GM21619 (cell line): ENCODE measurements at regions not wholly inside any gene's neighbourhood (a gene's known extent, or its start where the extent isn't known, plus 50 kb on each side); places are given as distances from the start of the nearest gene placed in this dataset.

Experiments used
- ATAC-seq: cut with Tn5 transposase; IDR thresholded peaks from one replicate; pipeline ENCODE4 v1.9.1; 2021; ENCODE audit not compliant: unreplicated experiment

- ATAC-seq = no peak
Measured at GRCh38 chr2:76270096-76270710, 559.5 kb upstream of the GCFC2 start.

- ATAC-seq = no peak
Measured at GRCh38 chr2:76268902-76269620, 558.3 kb upstream of the GCFC2 start.

- no peak for ATAC-seq
Measured at GRCh38 chr2:76268484-76268883, 557.8 kb upstream of the GCFC2 start.

- ATAC-seq = no peak
Measured at GRCh38 chr2:76257802-76258201, 547.1 kb upstream of the GCFC2 start.

- ATAC-seq = no peak
Measured at GRCh38 chr2:76256458-76257088, 545.9 kb upstream of the GCFC2 start.

GRCh38 chr2:76252704-76253103 lies 542.0 kb upstream of the GCFC2 start:
- no peak for ATAC-seq

GRCh38 chr2:76251342-76251741 lies 540.6 kb upstream of the GCFC2 start:
- ATAC-seq = no peak

GRCh38 chr2:76247006-76247405 lies 536.3 kb upstream of the GCFC2 start:
- ATAC-seq = no peak

- no peak for ATAC-seq
Measured at GRCh38 chr2:76211991-76212985, 501.6 kb upstream of the GCFC2 start.

GRCh38 chr2:76210551-76210950 lies 499.8 kb upstream of the GCFC2 start:
- ATAC-seq = no peak

GRCh38 chr2:76204048-76204447 lies 493.3 kb upstream of the GCFC2 start:
- no peak for ATAC-seq

- ATAC-seq = no peak
Measured at GRCh38 chr2:76202866-76203265, 492.2 kb upstream of the GCFC2 start.

- peak; percentile 48 for ATAC-seq
Measured at GRCh38 chr2:76197842-76198448, 487.2 kb upstream of the GCFC2 start.

GRCh38 chr2:76197428-76197827 lies 486.7 kb upstream of the GCFC2 start:
- no peak for ATAC-seq

GRCh38 chr2:76194031-76194775 lies 483.5 kb upstream of the GCFC2 start:
- ATAC-seq = no peak

- no peak for ATAC-seq
Measured at GRCh38 chr2:76193089-76193488, 482.4 kb upstream of the GCFC2 start.

- no peak for ATAC-seq
Measured at GRCh38 chr2:76188334-76189008, 477.8 kb upstream of the GCFC2 start.

- no peak for ATAC-seq
Measured at GRCh38 chr2:76187415-76187814, 476.7 kb upstream of the GCFC2 start.

GRCh38 chr2:76180676-76181075 lies 470.0 kb upstream of the GCFC2 start:
- ATAC-seq = no peak
